Epithelial cell of proximal tubule (primary cell): ENCODE measurements at regions not wholly inside any gene's neighbourhood (a gene's known extent, or its start where the extent isn't known, plus 50 kb on each side); places are given as distances from the start of the nearest gene placed in this dataset.

Experiments
- DNase-seq: peaks from one replicate; pipeline ENCODE4 v3.0.0-alpha.2; 2011; ENCODE audit warnings: low read depth
- H3K4me3 ChIP-seq: 2 replicates; pipeline ENCODE4 v1.5.1; 2011; ENCODE audit warnings: low read depth, mild to moderate bottlenecking, low read length
- TF ChIP-seq, protein P1 (sequence below): conservative IDR thresholded peaks from 2 replicates; pipeline ENCODE4 v1.5.1; 2012; ENCODE audit warnings: low read depth, mild to moderate bottlenecking, low read length

DNA sequence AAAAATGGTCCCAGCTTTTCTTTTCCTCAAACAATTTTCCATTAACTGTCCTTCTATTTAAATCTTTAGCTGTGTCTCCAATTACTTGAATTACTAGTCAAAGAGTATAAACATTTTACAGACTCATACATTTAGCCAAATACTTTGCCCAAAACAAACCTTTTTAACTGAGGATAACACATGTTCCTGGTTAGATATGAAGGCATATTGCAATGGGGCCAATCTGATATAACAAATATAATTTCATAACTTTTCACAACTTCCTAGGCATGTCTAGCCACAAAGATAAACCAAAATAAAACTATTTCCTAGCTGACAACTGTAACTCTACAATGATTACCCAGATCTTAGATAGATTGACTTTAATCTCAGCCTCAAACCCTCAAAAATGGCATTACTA, 247.5 kb upstream of the ZNF521 start:
- H3K4me3 ChIP-seq, result no peak overlapping the region

DNA sequence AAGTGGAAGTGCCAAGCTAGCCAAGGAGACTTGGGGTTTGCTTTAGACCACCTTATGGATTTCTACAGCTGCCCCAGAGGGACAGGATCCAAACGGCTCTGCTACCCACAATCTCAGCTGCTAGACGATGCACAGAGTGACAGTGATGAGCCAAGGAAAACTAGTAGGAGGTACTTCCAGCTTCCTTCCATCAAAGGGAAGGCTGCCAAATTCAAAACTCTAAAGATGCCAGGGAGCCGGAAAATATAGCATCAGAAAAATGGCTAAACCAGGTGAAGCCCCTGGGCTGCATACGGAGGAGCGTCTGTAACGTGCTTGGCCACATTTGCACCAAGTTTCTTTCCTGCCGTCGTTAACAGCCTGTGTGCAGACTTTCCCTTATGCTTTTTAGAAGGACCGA, 245.5 kb upstream of the ZNF521 start:
- TF ChIP-seq, protein P1, sequence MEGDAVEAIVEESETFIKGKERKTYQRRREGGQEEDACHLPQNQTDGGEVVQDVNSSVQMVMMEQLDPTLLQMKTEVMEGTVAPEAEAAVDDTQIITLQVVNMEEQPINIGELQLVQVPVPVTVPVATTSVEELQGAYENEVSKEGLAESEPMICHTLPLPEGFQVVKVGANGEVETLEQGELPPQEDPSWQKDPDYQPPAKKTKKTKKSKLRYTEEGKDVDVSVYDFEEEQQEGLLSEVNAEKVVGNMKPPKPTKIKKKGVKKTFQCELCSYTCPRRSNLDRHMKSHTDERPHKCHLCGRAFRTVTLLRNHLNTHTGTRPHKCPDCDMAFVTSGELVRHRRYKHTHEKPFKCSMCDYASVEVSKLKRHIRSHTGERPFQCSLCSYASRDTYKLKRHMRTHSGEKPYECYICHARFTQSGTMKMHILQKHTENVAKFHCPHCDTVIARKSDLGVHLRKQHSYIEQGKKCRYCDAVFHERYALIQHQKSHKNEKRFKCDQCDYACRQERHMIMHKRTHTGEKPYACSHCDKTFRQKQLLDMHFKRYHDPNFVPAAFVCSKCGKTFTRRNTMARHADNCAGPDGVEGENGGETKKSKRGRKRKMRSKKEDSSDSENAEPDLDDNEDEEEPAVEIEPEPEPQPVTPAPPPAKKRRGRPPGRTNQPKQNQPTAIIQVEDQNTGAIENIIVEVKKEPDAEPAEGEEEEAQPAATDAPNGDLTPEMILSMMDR, result no peak
- no peak overlapping the region for H3K4me3 ChIP-seq
- DNase-seq, result no peak

More for the DNA sequence above, 247.5 kb upstream of the ZNF521 start:
- no peak for DNase-seq
- TF ChIP-seq, protein P1, result no peak

DNA sequence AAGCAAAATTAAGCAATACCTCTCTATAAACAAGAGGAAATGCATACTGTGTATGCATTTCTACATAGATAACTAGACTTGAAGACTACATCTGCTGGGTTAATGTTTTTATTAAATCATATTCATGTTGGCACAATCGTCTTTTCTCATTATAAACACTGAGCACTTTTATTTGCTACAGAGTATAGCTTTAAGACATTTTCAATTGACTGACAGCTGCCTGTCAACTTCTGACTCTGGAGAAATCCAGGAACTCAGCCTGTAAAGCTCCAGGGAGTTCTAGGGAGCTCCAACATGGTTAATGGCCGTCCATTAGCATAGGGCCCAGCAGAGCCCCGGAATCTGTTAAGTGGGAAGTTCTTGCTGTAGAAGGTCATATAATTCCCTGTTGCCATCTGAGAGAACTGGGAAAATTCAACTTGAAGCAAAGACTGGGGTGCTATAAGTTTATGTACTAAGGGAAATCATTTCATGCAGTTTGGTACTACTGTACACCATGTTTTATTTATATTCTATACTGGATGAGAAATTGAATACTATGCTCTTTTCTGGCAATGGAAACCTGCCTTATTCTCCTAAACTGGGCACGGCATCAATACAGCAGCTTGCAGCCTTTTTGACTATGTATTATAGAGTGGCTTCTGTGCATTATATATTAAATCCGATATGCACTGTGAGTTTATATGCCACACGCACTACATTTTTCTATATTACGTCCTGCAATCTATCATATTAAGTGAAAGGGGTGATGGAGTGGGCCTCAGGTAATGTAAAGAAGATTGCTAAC, 243.5 kb upstream of the ZNF521 start:
- no peak for DNase-seq
- TF ChIP-seq, protein P1, result no peak
- no peak overlapping the region for H3K4me3 ChIP-seq

- TF ChIP-seq, protein P1, result no peak
- H3K4me3 ChIP-seq, result no peak overlapping the region
- no peak for DNase-seq
These were observed 242.4 kb upstream of the ZNF521 start for GRCh38 chr18:25594351-25594750.

DNA sequence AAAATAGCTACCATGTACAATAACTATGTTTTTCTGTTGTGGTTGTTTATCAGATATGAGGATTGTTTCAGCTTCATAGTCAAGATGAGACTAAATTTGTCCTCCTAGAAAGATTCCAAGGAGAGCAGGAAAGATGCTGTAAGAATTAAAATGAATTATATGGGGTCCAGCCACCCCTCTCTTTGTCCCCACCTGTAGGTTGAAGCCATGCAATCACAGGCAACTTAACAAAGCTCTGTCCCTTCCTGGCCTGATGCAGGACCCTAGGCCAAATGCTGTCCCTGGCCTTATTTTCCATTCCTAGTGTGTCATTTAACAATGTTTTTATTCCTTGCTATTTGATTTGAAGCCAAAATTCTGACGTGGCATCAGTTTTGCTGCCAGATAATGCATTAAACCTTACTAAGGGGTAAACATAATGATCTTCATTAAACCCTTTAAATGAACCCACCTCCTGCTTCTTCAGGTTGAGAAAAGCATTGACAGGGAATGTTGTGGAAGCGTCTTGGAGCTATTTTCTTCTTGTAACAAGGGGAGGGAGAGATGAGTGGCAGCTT, 240.9 kb upstream of the ZNF521 start:
- DNase-seq, result no peak
- TF ChIP-seq, protein P1, result no peak
- H3K4me3 ChIP-seq, result no peak overlapping the region

DNA sequence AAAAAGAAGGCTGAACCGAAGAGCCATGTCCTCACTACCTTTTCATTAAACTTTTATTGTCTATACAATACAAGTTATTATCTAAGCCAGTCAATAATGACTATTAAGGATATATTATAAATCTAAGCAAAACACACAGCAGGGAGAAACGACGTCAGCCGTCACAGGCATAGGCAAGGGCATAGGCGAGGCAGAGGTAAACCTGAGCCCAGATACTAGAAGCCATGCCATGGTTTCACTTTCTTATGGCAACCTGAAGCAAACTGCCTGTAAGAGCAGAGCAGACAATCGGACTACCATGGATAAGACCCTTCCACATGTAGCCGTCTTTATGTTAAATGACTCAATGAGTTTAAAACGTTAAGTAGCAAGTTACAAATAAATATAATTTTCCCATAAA, 238.5 kb upstream of the ZNF521 start:
- TF ChIP-seq, protein P1, result no peak
- H3K4me3 ChIP-seq, result no peak overlapping the region
- DNase-seq, result no peak

DNA sequence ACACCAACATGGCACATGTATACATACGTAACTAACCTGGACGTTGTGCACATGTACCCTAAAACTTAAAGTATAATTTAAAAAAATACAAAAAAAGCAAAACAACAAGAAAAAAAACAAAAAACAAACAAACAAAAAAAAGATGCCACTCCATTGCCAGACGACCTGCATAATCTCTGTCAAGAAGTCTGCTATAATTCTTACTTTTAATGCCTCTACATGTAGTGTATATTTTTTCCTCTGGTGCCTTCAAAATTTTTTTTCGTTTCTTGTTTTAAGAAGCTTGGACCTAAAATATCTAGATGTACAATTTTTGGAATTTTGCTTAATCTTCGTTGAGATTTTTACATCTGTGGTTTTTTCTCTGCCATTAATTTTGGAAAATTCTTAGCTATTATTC, 235.6 kb upstream of the ZNF521 start:
- DNase-seq, result no peak
- no peak overlapping the region for H3K4me3 ChIP-seq
- TF ChIP-seq, protein P1, result no peak
